HG03280 (cell line): ENCODE measurements at regions not wholly inside any gene's neighbourhood (a gene's known extent, or its start where the extent isn't known, plus 50 kb on each side); places are given as distances from the start of the nearest gene placed in this dataset.

ENCODE experiments used
- ATAC-seq: cut with Tn5 transposase; IDR thresholded peaks from one replicate; pipeline ENCODE4 v1.9.1; 2021; ENCODE audit warnings: mild to moderate bottlenecking, moderate library complexity; ENCODE audit not compliant: unreplicated experiment

DNA sequence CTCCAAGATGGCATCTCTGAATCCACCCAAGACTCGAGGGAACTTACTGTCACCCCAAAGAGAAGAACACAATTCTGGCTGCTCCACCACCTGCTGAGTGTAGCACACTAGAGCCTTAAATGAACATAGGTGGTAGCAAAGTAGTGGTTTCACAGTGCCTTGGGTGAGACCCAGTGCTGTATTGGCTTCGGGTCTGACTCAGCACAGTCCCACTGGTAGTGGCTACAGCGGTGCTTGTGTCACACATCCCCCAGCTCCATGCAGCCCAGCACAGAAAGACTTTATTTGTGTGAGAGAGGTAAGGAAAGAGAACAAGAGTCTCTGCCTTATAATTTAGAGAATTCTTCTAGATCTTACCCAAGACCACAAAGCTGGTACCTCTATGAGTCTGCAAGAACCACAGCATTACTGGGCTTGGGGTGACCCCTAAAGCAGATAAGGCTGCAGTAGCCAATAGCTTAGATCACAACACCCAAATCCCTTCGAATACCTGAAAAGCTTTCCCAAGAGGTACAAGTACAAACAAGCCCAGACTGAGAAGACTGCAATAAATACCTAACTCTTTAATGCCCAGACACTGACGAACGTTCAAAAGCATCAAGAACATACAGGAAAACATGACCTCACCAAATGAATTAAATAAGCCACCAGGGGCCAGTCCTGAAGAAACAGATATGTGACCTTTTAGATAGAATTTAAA is 83.3 kb upstream of the SLC38A4 start:
- no peak for ATAC-seq

DNA sequence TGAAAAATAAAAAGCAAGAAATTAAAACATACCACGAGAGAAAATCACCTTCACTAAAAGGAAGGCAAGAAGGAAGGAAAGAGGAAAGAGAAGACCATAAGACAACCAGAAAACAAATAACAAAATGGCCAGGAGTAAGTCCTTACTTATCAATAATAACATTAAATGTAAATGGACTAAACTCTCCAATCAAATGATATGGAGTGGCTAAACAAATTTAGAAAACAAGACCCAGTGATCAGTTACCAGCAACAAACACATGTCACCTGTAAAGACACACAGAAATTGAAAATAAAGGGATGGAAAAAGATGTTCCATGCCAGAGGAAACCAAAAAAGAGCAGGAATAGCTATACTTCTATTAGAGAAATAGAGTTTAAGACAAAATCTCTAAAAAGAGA is 85.0 kb upstream of the SLC38A4 start:
- ATAC-seq = no peak

DNA sequence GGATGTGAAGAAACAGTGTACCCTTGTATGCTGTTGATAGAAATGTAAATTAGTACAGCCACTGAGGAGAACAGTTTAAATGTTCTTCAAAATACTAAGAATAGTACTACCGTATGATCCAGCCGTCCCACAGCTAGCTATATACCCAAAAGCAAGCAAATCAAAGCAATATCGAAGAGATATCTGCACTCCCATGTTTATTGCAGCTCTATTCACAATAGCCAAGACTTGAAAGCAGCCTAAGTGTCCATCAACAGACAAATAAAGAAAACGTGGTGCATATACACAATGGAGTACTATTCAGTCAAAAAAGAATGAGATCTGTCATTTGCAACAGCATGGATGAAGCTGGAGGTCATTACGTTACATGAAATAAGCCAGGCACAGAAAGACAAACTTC is 88.5 kb upstream of the SLC38A4 start:
- no peak for ATAC-seq

DNA sequence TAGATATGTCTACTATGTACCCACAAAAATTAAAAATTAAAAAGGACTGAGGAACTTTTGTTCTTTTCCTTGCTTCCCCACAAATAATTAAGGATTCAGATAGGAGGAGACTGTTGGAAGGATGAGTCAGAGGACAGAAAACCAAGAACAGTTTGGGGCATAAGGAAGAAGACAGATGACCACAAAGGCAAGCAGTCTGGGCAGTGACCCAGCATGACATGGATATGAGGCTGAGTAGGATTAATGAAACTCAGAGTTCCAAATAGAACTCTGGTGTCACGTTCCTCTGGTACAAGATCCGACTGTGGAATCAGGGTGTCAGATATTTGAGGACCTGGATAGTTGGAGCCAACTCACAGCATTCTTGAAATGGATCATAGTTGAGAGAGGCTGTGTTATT is 89.3 kb upstream of the SLC38A4 start:
- no peak for ATAC-seq

DNA sequence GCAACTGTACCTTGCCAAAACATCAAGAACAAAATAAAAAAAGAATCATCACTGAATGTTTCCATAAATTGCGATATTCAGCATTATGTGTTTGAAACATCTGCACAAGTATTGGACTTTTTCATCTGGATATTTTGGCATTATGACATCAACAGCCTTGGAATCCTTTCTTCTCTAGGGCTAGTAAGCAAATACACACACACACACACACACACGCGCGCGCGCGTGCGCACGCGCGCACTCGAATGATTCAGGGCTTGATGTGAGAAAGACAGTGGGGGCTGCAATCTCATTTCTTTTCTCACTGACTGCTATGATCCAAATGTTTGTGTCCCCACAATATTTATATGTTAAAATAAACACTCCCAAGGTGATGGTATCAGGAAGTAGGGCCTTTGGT is 90.0 kb upstream of the SLC38A4 start:
- ATAC-seq = no peak

DNA sequence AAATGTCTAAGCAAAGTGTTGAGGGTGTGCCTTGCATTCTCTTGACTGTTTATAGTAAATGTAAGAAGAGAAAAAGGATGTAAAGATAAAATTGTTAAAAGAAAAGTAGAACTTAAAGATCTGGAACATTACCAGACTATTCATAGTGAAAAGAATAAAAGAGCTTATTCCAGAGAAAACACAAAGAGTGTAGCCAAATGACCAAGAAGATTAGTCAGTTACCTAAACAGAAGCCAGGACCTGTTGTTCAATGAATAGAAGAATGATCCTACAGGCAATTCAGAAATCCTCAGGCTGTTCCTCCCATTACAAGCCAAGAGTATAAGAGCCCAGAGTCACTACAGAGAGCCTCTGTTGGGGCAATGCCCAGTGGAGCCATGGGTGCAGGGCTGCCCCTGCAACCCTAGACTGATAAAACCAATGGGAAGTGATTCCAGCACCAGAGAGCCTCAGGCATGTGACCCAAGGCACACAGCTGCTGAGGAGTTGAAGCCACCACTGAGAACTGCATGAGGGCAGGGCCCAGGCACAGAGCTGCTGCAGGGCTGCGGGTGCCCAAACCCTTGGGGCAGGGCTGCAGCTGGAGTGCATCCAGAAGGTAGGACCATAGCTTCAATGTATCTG is 91.1 kb upstream of the SLC38A4 start:
- ATAC-seq = no peak

DNA sequence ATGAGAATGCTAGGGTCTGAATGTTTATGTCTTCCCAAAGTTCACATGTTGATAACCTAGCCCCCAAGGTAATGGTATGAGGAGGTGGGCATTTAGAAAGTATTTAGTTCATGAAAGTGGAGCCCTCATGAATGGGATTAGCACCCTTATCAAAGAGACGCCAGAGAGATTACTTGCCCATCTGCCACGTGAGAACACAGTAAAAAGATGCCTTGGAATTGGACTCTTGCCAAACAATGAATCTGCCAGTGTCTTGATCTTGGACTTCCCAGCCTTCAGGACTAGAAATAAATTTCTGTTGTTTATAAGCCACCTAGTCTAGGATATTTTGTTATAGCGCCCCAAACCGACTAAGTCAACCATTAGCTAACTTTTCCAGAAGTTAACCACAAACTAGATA is 92.0 kb upstream of the SLC38A4 start:
- no peak for ATAC-seq

DNA sequence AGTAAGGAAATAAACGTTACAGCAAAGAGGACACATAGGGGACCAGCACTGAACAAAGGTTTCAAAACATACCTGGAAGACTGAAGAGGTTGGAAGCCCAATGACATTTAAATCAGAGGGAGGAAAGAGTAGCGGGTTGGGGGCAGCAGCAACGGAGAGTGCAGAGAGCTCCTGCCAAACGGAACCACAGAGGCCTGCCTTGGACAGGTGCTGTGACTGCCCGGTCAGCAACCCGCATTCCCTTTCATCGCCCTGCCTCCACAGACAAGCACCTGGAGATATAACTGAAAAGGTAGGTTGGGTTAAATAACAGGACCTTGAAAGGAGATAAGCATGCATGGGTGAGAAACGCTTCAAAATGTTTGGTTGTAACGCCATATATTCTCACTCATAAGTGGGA is 92.8 kb upstream of the SLC38A4 start:
- no peak for ATAC-seq

DNA sequence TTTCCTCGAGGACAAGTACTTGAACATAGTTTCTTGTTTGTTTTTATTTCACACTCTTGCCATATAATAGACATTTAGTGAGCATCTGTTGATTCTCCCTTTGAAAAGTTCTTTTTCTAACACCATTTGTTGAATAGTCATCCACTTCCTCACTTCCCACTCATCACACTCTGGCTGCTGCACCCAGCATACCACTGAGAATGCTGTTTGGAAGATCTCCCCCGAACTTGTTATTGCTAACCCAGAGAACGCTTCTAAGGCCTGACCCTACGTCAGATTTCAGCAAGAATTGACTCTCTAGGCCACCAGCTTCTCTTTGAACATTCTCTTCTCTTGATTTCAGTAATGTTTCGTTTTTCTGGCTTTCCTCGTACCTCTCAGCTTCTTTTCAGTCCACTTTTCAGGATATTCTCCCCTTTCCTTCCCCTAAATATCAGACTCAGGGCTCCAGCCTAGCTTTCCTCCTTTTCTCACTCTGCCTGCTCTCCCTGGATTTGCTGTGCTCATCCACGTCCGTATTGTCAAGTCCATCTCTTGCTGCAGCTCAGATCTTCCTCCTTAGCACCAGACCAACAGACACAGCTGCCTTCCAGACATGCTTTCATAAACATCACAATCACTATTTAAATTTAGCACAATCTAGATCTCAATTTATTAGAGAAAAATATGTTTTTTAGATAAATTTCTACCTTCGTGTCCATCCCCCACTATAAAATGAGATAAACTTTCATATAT is 94.0 kb upstream of the SLC38A4 start:
- ATAC-seq = no peak

DNA sequence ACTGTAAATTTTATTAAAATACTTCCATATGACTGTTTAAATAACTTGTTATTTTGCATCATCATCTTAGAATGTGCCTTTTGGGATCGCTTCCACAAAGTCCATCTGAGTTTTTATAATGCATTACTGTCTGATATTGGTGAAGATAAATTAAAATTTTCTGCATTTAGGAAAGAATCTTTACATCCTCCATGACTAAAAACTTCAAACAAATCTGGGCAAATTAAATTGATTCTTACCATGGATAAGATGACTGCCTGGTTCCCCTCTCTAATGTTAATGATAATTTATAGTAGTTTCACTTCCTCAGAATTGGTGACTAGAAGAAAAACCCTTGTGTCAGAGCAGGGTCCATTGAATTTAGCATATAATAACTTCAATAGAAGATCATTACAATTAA is 94.7 kb upstream of the SLC38A4 start:
- no peak for ATAC-seq

DNA sequence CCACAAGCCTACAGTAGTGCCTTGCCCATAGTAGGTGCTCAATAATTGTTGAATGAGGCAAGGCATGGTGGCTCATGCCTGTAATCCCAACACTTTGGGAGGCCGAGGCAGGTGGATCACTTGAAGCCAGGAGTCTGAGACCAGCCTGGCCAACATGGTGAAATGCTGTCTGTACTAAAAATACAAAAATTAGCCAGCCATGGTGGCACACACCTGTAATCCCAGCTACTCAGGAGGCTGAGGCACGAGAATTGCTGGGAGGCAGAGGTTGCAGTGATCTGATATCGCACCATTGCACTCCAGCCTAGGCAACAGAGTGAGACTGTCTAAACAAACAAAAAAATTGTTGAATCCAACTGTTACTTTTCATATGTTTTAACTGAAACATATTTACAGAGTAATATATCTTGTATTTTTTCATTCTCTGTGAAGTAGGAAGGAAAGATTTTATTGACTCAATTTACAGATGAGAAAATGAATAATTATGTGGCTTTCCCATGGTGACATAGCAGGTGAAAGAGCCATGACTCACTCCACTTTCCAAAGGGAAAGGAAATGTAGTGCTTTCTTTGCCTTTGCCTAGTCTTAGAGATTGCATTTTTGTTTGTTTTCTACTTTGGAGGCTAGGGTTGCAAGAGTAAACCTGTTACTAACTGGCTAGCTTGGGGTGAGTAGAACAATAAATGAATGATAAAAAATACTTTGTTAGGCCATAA is 95.4 kb upstream of the SLC38A4 start:
- no peak for ATAC-seq

DNA sequence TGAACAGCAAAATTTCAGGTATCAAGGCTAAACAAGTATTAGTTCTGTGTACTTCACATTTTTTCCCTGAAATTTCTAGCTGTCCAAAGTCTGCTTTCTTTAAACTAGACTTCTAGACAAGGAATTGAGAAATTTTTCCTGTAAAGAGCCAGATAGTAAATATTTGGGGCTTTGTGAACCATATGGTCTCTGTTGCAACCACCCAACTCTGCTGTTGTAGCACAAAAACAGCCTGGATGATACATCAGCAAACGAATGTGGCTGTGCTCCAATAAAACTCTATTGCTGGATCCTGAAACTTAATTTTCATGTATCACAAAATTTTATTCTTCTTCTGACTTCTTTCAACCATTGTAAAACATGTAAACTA is 96.0 kb upstream of the SLC38A4 start:
- no peak for ATAC-seq

DNA sequence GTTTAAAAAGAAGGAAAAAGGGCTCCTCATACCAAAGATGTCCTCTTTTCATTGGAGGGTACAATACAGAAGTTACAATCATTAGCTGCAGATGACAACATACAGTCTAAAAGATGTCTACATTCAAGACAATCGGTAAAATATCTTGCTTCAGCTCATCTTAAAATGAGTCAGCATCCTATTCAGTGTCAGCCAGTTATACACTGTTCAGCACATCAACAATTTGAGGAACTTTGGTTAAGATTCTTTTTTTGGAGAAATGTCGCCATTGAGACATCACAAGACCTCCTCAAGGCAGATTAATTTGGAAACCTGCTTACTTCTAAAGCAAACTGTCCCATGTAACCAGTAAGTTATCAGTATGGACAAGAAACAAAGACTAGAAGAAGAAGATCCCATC is 100.7 kb upstream of the SLC38A4 start:
- no peak for ATAC-seq

DNA sequence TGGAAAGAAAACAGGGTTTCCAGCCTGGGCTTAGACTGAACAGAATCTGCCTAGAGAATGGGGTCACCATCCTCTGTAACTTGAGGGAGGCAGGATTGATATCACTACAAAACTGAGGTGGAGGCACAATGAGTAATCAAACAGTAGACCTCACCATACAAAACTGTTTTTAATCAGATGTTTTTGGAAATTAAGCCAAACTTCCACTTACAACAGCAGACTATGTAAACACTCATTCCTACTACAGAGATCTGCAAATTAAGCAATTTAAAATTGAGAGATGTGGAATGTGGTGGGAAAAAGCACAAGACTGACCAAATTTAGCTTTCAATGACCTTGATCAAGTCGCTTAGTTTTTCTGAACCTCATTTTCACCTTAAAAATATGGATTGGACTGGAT is 104.3 kb upstream of the SLC38A4 start:
- no peak for ATAC-seq

DNA sequence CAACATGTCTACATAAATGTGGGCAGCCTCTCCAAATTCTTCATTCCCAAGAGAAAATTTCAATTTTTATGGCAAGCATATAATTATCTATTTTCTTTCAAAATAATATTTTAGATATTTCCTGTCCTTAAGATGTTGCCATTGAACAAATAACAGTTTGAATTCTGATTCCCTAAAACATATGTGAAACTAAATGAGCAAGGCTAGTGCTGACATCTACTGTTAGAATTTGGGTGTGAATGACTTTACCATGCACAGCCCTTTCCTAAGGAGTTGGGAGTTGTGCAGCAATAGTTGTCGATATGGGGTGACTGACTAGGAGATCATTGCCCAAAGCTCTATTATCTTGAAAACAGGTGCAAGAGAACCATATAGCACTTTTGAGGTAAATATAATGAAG is 108.2 kb upstream of the SLC38A4 start:
- ATAC-seq = no peak

DNA sequence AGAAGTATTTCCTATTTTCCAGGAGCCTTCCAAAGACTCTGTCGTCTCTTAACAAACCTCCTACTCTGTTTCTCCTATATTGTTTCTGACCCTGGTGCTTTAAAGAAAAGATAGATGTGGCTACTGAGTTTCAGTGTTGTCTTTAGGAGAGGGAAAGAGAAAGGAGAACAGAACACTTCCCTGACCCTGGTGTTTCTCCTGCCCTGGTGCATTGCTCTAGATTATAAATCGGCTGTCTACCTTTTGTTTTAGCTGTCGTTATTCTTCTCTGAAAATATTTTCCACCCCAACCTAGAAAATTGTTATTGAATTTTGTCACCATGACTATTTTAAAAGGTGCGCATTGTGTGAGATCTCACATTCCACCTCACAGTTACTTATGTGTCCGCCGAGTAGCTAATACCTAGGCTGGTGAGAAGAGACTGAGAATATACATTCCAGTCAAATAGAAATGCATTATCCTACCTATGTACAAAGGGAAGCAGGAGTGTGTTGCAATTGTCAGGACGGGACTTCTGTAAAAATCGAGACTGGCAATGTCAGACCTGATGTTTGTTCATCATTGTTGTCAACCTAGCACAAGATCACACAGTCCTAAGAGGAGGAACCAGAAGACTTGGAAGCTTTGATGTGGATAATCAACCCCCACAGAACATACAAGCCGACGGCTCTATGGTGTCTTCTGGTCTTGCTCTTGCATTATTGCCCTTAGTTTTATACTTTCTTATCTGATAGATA is 108.7 kb upstream of the SLC38A4 start:
- ATAC-seq = no peak

DNA sequence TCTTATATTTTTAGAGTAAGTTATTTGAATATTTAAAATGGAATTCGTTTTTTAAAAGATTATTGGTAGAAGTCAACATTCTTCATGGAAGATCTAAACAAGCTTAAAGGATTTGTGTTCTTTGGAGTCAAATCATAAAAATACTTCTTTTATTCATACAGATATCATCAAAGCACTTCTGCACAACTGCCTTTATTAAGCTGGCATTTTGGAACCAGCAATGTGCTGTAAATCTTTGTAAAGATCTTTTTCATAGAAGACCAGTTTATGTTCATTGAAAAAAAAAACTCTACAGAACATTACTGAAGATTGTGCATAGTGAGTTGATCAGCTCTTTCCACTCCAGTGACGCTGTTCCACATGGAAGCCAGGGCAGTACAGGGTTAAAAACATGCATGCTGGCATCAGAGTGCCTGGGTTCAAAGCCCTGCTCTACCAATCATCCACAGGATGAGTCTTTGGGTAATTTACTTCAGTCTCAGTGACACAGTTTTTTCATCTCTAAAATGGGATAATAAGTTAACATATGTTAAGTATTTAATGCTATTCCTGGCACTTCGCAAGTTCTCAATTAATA is 109.6 kb upstream of the SLC38A4 start:
- no peak for ATAC-seq

DNA sequence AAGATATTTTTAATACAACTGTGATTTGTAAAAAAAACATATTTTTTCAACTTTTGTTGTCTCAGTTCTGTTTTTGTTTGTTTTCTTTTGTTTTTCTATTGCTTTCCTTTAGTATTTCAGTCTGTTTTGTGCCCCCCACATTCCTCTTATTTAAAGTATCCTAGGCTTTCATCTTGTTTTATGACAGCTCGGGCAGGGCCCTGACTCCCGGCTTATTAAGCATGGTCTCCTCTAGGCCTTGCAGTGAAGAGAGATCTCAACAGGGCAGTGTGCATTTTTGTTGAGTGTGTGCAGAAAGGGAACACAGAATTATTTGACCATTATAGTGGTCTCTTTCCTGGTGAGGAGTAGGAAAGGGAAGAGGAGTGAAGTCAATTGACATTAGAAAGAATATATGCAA is 110.2 kb upstream of the SLC38A4 start:
- ATAC-seq = no peak

DNA sequence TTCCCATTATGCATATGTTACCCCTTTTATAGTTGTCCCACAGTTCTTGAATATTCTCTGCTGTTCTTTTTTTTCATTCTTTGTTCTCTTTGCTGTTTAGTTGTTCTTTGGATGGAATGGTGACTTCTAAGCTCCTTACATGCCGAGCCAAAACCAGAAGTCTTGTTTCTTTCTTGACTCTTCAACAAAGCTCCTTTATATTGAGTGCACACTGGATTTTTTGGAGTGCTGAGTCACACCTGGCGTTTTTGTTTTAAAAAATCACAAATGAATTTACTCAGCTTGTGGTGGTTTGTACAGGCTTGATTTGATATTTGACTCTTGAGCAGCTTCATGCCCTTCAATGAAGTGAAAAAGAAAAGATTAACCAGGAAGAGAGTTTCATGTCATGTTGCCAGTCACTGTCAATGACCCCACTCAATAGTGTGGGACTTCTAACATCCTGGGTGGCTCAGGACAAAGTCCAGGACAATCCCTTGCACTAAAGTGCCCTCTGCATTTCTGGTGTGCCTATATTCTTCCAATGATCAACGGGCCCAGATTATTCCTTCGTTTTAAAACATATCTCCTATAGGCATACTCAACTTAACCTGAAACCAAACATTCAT is 112.4 kb upstream of the SLC38A4 start:
- ATAC-seq = no peak

DNA sequence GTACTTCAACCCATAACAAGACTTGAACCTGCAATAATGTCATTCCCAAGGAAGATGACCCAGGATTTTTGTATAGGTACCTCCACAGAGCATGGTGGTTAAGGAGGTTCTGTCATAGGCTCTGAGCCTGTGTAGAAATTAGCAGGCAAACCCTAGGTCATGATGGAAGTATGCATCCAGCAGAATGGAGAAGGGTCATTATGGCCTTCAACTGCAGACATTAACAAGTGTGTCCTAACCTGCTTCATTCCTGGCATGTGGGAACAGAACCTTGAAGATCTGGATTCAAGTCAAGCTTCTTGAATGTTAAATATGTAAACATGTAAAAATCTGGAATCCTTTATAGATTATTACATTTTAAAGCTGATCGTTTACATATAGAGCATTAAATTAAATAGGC is 116.2 kb upstream of the SLC38A4 start:
- ATAC-seq = no peak
